ENCODE measurements at regions not wholly inside any gene's neighbourhood (a gene's known extent, or its start where the extent isn't known, plus 50 kb on each side); places are given as distances from the start of the nearest gene placed in this dataset.
"Not testable (repeated sequence)": the region's sequence is repeated elsewhere in the genome, so short reads cannot be mapped to it uniquely, and the experiment has no call there.

- DNase-seq (ENCODE audit: low read depth) = no peak
Observed at GRCh38 chrX:122218666-122219065, 965.4 kb upstream of the GRIA3 start.

- no peak for DNase-seq (ENCODE audit: low read depth)
Observed at GRCh38 chrX:122219226-122219625, 964.9 kb upstream of the GRIA3 start.

- no peak for DNase-seq (ENCODE audit: low read depth)
Observed at GRCh38 chrX:122219735-122220134, 964.3 kb upstream of the GRIA3 start.

GRCh38 chrX:122220644-122221373 lies 963.3 kb upstream of the GRIA3 start:
- no peak for DNase-seq (ENCODE audit: low read depth)

GRCh38 chrX:122221810-122222209 lies 962.3 kb upstream of the GRIA3 start:
- not testable (repeated sequence) for DNase-seq (ENCODE audit: low read depth)

- DNase-seq (ENCODE audit: low read depth) = not testable (repeated sequence)
Observed at GRCh38 chrX:122224137-122224536, 959.9 kb upstream of the GRIA3 start.

- DNase-seq (ENCODE audit: low read depth) = no peak
Observed at GRCh38 chrX:122238801-122239200, 945.3 kb upstream of the GRIA3 start.

GRCh38 chrX:122241959-122242358 lies 942.1 kb upstream of the GRIA3 start:
- DNase-seq (ENCODE audit: low read depth) = no peak

- DNase-seq (ENCODE audit: low read depth) = no peak
Observed at GRCh38 chrX:122244080-122244479, 940.0 kb upstream of the GRIA3 start.

GRCh38 chrX:122245175-122245574 lies 938.9 kb upstream of the GRIA3 start:
- DNase-seq (ENCODE audit: low read depth) = no peak

- no peak for DNase-seq (ENCODE audit: low read depth)
Observed at GRCh38 chrX:122245943-122246342, 938.1 kb upstream of the GRIA3 start.

GRCh38 chrX:122246937-122247336 lies 937.1 kb upstream of the GRIA3 start:
- DNase-seq (ENCODE audit: low read depth) = no peak

GRCh38 chrX:122248681-122249080 lies 935.4 kb upstream of the GRIA3 start:
- no peak for DNase-seq (ENCODE audit: low read depth)

GRCh38 chrX:122252454-122252853 lies 931.6 kb upstream of the GRIA3 start:
- DNase-seq (ENCODE audit: low read depth) = no peak

GRCh38 chrX:122268353-122268752 lies 915.7 kb upstream of the GRIA3 start:
- DNase-seq (ENCODE audit: low read depth) = no peak

- DNase-seq (ENCODE audit: low read depth) = no peak
Observed at GRCh38 chrX:122269243-122269781, 914.8 kb upstream of the GRIA3 start.

- DNase-seq (ENCODE audit: low read depth) = no peak
Observed at GRCh38 chrX:122270809-122271494, 913.1 kb upstream of the GRIA3 start.

- DNase-seq (ENCODE audit: low read depth) = no peak
Observed at GRCh38 chrX:122272011-122272410, 912.1 kb upstream of the GRIA3 start.

- no peak for DNase-seq (ENCODE audit: low read depth)
Observed at GRCh38 chrX:122279746-122280145, 904.3 kb upstream of the GRIA3 start.

GRCh38 chrX:122299822-122300221 lies 884.3 kb upstream of the GRIA3 start:
- DNase-seq (ENCODE audit: low read depth) = not testable (repeated sequence)

GRCh38 chrX:122301491-122301890 lies 882.6 kb upstream of the GRIA3 start:
- DNase-seq (ENCODE audit: low read depth) = no peak

- no peak for DNase-seq (ENCODE audit: low read depth)
Observed at GRCh38 chrX:122303761-122304160, 880.3 kb upstream of the GRIA3 start.

- DNase-seq (ENCODE audit: low read depth) = no peak
Observed at GRCh38 chrX:122344816-122345215, 839.3 kb upstream of the GRIA3 start.
